ENCODE measurements at regions not wholly inside any gene's neighbourhood (a gene's known extent, or its start where the extent isn't known, plus 50 kb on each side); places are given as distances from the start of the nearest gene placed in this dataset.

GRCh38 chr13:94859278-94859691 lies 146.9 kb upstream of the SOX21 start:
- TF ChIP-seq CTCF (IDR thresholded peaks at IDR 0.05): no peak
- peak in 1 of 2 donors; percentile 53 for TF ChIP-seq EP300 (IDR thresholded peaks at IDR 0.05)
- TF ChIP-seq POLR2A (IDR thresholded peaks at IDR 0.05): no peak
